ENCODE measurements at regions not wholly inside any gene's neighbourhood (a gene's known extent, or its start where the extent isn't known, plus 50 kb on each side); places are given as distances from the start of the nearest gene placed in this dataset.

DNA sequence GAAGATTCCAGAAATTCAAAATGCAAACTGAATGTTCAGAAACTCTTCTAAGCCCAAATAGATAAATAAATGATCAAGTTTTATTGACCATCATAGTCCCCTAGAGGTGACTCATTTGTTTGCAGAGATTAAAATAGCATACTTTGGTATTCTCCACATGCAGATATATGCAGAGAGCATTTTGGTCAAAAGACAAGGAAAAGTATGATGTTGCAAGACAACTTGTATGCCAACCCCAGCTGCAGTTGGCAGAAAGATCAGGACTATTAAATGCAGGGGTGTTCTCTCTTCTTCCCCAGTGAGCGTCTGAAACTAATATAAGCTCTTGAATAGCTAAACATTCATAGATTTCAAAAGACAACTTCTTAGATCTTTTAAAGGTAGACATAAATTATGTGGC, 404.9 kb downstream of the LTN1 start:
- POLR2A ChIA-PET = no interaction called here
- BruUV-seq (replicated peaks) = no TSS peak

More for the DNA sequence above, 404.9 kb downstream of the LTN1 start:
- DNase-seq (ENCODE audit: low read depth, low spot score) (no peak), FAIRE-seq (no peak)
- intact Hi-C loops (cut with micrococcal nuclease) (loop anchor here (2.0 kb wide), 1 partner anchor 15 kb away; no protein-coding TSS in a partner anchor), dilution Hi-C loops (cut with MboI; ENCODE audit: extremely low pct_ligation_motif_present, low sequenced_read_pairs) (no loop called here)
- H3K4me1 ChIP-seq (ENCODE audit: control insufficient read depth, extremely low read depth, insufficient read depth, low read length) = no peaks in the 10 kb centered on the region
- H4K20me1 ChIP-seq (replicated peaks; ENCODE audit: control insufficient read depth, extremely low read depth, insufficient read depth, low read length) = no peaks in the 10 kb centered on the region
- H3K79me2 ChIP-seq (ENCODE audit: control insufficient read depth, insufficient read depth, low read length) = no peaks in the 10 kb centered on the region
- no peak overlapping the region for H3K4me3 ChIP-seq (replicated peaks in 1 of 3; ENCODE audit: insufficient read depth in 1 of 3, low read depth in 1 of 3, low read length in 3 of 3)
- H3K9me1 ChIP-seq (replicated peaks; ENCODE audit: control insufficient read depth, extremely low read depth, insufficient read depth, low read length) = no peaks in the 10 kb centered on the region
- CTCF ChIA-PET = interaction anchor here (0.7 to 1.0 kb wide), 2 partner anchors 14 to 50 kb away, joined by 3 to 5 read pairs; no protein-coding TSS in a partner anchor
- H3K36me3 ChIP-seq (ENCODE audit: control insufficient read depth in 2 of 2, extremely low read depth in 1 of 2, insufficient read depth in 2 of 2, low read length in 2 of 2) = no peaks in the 10 kb centered on the region
- no peak overlapping the region for H3K27ac ChIP-seq (ENCODE audit: insufficient read depth, low read depth, low read length)
- no peak overlapping the region for H3K4me2 ChIP-seq (ENCODE audit: insufficient read depth, low read length)
- H3K27me3 ChIP-seq (ENCODE audit: control insufficient read depth in 2 of 2, insufficient read depth in 2 of 2, low read length in 2 of 2) = no peaks in the 10 kb centered on the region
- no peaks in the 10 kb centered on the region for H3K9me3 ChIP-seq (replicated peaks; ENCODE audit: control insufficient read depth, insufficient read depth, low read length)
- H2AFZ ChIP-seq (ENCODE audit: low read depth, low read length) = no peak overlapping the region
- TF ChIP-seq, protein P1, sequence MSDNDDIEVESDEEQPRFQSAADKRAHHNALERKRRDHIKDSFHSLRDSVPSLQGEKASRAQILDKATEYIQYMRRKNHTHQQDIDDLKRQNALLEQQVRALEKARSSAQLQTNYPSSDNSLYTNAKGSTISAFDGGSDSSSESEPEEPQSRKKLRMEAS (IDR thresholded peaks at IDR 0.05; ENCODE audit: insufficient read depth, insufficient read length) = no peak
- TF ChIP-seq JUN (IDR thresholded peaks at IDR 0.05; ENCODE audit: borderline replicate concordance, insufficient read depth, insufficient read length, low read depth) (no peak), MYC (IDR thresholded peaks at IDR 0.05; ENCODE audit: low read depth, low read length) (no peak), EZH2 (IDR thresholded peaks at IDR 0.05; ENCODE audit: borderline replicate concordance, low read depth, low read length, severe bottlenecking) (no peak), POLR2A (IDR thresholded peaks at IDR 0.05; ENCODE audit: low read depth, low read length) (no peak), FOS (IDR thresholded peaks at IDR 0.05; ENCODE audit: borderline replicate concordance, insufficient read depth, low read length) (no peak), GATA2 (IDR thresholded peaks at IDR 0.05; ENCODE audit: insufficient read depth, insufficient read length, low read depth, low read length) (no peak), POLR2AphosphoS5 (IDR thresholded peaks at IDR 0.05; ENCODE audit: insufficient read depth, low read depth, low read length) (no peak), CTCF (IDR thresholded peaks at IDR 0.05; ENCODE audit: extremely low read depth in 1 of 2, insufficient read depth in 1 of 2, low read depth in 1 of 2, low read length in 2 of 2) (no peak)
- no peak overlapping the region for H3K9ac ChIP-seq (replicated peaks; ENCODE audit: extremely low read depth, insufficient read depth, low read length)
